ENCODE measurements at regions not wholly inside any gene's neighbourhood (a gene's known extent, or its start where the extent isn't known, plus 50 kb on each side); places are given as distances from the start of the nearest gene placed in this dataset.

GRCh38 chr5:168110870-168111832 lies 180.3 kb upstream of the WWC1 start:
- TF ChIP-seq POLR2A (IDR thresholded peaks at IDR 0.05) (no peak), CTCF (IDR thresholded peaks at IDR 0.05 in 4 of 5, conservative IDR thresholded peaks at IDR 0.05 in 1 of 5) (no peak)

Data from gastrocnemius medialis (tissue), 4 donors.